Hematopoietic multipotent progenitor cell treated with erythropoietin and hydrocortisone succinate and interleukin-3 and kit ligand, for 17 days (in vitro differentiated cells): ENCODE measurements at regions not wholly inside any gene's neighbourhood (a gene's known extent, or its start where the extent isn't known, plus 50 kb on each side); places are given as distances from the start of the nearest gene placed in this dataset.
"Not testable (repeated sequence)": the region's sequence is repeated elsewhere in the genome, so short reads cannot be mapped to it uniquely, and the experiment has no call there.

Source experiments
- DNase-seq: peaks from one replicate; pipeline ENCODE4 v3.0.0-alpha.2; 2015; ENCODE audit warnings: low spot score

DNA sequence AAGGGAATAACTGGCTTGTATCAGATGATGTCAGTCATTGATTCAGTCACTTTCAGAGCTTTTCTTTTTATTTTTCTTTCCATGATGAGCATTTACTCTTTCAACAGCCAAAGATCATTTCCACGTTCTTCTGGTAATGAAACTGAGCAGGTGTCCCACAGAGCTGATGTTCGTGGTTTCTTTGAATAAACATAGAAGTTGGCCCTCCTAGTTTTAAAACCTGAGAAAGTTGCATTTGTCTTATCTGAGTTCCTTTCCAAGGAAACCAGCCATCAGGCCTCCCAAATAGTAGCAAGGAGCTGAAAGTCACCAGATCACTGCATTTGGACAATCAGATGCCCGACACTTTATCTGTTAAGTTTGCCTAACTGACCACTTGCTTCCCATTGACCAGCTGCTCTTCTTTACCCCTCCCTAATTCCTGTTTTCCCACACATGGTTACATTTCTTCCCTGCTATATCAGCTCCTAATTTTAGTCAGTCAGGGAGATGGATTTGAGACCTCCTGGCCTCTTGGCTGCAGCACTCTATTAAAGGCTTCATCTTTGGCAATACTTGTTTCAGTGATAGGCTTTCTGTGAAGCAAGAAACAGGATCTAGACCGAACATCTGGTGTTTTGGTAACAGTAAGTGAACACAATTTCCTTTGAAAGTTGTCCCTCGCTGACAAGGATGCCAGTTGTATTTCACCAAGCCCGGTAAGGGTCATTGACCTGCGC is 420.8 kb downstream of the CHSY3 start:
- DNase-seq, result no peak

DNA sequence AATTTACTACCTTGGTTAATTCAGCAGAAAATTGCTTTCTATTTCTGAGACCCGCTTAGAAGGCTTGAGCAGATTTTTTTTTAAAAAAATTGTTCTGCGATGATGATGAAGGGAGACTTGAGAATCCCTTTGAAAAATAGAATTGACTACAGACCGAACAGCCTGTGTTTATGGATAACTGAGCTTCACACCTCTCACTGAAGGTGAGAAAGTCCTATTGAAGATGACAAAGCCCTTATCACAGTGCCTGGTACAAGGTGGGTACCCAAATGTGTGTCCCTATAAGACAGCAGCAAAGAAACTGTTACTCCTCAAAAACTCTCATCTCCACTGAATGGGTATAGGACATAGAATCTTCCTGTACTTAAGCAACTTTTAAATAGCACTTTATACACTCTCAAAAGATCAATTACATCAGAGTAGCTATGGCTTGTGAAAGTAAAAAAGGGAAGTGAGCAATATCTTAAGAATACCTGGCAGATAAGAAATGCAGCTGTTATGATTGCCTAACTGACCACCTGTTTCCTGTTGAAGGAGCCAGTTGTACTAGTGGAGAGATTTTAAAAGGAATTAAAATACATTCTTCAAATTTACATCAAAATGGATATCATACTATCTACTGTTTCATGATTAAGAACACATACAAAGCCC is 419.7 kb downstream of the CHSY3 start:
- DNase-seq, result no peak

DNA sequence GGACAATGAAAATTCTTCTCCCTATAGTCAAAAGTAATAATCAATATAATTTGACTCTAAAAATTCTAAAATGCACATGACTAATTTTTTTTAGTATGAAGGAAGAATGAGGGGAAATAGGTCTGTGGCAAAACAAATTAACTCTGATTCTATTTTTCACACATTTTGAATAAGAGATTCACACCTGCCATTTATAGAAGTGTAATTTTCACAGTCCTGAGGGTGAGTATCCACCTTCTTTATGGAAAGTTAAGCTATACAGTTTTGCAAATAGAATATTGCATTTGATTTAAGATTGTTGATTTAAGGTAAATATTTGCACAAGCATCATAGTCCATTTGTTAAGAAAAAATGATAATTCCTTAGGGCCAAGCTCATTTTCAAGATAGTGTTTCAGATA is 417.7 kb downstream of the CHSY3 start:
- no peak for DNase-seq

DNA sequence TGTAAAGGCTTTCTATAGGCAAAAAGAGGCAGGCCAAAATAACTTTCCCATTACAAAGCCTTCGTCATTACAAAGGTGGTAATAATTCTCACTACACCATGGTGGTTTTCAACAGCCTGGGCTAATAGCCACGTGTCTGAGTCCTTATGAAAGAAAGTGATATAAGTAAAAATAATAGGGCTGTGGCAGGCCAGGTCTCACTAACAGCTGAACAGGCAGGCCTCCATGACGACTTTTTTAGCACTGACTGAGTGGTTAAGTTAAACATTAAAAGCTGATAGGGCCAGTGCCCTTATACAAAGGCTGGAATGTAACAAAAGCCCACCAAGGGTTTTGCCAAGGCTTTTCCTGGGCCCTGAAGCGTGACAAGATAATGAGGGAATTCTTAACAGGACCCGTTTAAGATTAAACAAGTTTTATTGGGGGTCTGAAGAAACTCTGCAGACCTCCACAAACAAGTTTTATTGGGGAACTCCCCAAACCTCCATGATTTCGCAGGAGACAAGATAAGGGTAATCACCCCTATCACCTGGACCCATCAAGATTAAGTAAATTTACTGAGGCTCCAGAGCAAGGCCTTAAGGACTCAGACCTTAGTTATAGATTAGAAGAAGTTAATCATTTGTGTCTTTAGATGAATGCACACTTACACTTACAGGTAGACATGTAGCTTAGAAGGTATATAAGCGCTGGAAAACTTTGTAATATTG is 412.9 kb downstream of the CHSY3 start:
- DNase-seq, result no peak

DNA sequence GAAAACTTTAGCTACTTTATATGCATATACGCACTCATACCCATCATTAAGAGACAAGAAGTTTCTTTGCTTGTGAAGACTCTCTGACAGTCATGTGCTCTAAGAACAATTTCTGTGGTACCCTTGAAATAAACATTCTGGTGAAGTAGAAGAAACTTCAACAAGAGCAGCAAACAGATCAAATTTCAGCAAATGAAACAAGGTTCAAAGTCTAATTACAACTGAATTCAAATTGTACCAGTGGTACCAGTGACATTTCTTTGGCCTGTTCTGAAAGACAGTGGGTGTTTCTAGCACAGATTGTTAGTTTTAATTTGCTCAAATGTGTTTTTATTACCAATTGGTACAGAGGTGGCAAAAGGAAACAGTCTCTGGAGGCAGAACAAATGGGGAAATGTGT is 391.0 kb downstream of the CHSY3 start:
- no peak for DNase-seq

DNA sequence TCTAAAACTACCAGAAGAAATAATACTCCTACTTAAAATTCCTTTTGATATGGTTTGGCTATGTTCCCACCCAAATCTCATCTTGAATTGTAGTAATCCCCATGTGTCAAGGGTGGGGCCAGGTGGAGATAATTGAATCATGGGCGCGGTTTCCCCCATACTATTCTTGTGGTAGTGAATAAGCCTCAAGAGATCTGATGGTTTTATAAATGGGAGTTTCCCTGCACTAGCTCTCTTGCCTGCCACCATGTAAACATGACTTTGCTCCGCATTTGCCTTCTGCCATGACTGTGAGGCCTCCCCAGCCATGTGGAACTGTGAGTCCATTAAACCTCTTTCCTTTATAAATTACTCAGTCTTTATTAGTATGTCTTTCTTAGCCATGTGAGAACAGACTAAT is 390.5 kb downstream of the CHSY3 start:
- not testable (repeated sequence) for DNase-seq

DNA sequence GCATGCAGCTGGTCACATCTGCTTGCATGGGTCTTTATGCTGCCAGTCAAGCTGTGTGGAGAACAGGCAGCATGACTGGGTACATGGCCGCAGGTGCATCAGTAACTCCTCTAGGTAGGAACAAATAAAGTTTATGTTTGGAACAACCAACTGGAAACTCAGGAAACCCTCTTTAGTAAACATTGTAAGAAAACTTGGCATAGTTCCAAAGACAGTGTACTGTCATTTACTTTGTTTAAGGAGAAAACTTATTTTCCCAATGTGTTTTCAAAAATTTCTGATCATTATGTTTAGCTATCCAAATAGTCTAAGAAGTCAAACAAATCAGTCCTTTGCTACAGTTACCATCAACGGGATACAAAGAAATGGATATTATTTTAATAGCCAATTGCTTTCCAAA is 386.0 kb downstream of the CHSY3 start:
- no peak for DNase-seq

DNA sequence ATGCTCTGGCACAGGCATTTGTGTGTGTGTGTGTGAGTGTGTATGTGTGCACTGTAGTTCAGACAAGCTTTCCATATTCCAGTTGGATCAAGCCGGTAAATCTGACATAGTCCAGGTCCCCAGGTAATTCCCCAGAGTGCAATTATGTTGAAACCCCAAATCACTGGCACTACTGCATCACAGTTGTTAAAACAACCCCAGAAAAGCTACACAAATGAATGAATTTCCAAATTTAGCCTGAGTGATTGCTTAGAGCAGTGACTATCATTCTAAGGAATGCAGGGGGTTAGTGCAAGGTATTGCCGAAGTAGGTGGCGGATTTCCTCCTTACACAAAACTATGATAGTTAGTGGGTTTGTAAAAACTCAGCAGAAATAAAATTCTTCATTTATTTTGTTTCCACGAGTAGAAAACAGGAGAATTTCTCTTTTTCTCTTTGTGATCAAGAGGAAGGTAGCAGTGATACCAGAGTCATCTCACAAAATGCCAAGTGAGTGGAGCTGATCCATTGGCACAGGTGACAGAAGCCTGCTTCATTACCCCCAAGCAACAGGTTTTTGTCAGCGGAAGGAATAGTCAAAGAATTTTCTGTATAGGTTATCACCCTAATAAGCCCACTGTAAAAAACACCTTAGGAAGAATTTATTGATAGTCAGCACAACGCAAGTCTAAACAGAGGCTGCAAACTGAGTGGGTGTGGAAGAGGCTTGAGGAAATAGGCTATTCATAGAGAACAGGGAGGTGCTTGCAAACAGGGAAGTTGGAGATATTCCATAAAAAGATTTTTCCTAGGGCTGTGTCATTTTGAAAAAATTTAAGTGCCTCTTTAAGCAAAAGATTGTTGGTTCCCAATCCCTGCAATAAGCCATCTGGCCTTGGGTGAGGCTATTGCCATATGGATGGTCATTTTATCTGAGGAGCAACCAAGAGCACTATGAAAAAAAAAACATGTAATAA is 385.1 kb downstream of the CHSY3 start:
- no peak for DNase-seq

DNA sequence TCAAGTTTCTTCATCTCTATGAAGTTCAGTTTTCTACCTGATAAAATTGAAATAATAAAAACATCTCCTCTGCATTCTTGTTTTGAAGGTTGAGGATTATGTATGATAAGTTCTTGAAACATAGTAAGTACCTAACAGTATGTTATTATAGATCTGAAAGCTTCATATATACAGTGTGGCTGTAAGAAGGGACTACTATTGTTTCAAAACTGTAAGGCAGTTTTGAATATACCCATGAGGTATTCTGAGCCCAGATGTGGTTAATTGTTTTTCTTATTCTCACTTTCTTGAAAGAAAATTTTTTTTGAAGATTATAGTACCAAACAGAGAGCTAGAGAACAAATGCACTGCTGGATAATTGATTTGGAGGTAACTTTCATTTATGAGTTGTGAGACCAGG is 383.2 kb downstream of the CHSY3 start:
- DNase-seq, result no peak

DNA sequence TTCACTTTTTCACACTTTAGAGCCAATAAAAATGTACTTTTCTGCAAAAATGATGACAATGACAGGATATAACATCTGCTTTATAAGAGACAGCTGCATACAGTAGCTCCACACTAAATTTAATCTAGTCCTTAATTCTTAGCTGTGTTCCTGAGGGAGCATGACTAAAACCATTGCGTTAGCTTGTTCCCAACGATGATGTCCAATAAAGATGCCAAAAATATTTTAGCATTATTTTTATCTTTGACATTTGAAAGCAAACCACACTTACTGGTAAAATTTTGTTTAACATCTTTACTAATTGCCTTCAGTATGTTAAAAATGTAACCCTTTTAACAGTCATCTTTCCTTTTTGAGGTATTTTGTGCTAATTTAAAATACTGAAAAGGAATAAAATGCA is 382.7 kb downstream of the CHSY3 start:
- no peak for DNase-seq

DNA sequence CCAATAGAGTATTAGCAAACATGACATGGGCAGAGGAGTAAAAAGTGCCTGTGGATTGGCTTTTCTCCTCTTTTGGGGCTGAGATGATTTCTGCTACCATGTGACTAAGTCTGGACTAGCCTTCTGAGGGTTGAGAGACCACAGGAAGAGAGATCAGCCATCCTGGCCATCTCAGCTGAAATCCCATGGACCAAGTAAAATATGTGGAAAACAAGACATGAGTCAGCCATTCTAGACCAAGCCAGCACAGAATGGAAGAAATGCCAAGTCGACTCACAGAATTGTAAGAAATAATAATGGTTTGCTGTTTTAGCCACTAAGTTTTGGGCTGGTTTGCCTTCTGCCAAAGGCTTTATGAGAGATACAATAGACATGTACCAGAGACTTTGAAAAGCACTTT is 377.8 kb downstream of the CHSY3 start:
- DNase-seq, result no peak

DNA sequence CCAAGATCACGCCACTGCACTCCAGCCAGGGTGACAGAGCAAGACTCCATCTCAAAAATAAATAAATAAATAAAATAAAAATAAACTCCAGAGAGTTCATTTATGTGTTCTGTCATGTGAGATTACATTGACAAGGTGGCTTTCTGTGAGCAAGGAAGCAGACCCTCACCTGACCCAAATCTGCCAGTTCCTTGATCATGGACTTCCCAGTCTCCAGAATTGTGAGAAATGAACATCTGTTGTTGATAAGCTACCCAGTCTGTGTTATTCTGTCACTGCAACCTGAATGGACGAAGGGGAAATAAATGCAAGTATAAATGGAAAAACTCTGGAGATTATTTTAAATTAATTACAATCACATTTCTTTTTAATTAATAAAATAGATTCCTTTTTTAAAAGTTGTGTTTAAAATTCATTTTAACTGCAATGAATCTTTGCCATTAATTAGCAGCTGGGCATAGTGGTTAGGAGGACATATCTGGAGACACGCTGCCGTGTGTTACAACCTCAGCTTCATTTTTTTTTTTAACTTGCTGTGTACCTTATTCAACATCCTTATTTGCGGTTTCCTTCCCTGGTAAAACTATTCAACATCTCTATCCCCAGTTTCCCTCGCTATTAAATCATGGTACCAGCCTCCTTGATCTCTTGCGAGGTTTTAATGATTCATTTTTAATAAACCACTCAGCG is 376.4 kb downstream of the CHSY3 start:
- DNase-seq, result no peak

DNA sequence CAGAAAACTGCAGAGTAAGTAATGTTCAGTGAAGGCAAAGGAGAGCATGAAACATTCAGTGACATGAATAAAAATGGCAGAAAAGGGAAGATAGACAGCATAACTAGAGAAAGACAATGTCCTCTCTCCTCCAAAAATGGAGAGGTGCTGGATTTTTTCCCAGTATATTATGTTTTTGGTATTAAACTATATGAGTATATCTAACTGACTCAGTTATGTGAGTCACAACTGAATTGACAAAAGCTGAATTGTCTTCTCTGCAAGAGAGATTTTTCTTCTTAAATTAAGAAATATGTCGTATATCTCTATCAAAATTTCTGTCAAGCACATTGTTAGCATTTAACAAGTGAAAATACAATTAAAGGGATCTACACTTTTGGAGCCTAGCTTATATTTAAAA is 375.1 kb downstream of the CHSY3 start:
- DNase-seq, result no peak

DNA sequence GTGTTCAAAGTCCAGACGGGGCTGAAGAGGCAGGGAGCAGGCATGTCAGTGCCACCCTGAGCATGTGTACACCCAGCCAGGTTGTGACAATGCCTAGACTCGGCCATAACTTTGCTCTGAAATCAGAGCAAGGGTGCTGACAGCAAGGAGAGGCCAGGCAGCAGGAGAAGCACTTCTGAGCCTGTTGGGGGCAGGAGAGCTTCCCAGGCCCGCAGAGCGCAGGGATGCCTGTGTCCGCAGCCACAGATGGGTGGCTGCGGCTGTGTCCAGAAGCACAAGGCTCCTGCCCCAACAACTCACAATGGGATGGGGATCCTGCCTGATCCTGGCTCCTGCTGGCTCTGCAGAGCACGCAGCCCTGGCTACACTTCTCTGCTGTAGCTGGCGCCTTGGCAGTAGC is 373.9 kb downstream of the CHSY3 start:
- DNase-seq, result no peak

DNA sequence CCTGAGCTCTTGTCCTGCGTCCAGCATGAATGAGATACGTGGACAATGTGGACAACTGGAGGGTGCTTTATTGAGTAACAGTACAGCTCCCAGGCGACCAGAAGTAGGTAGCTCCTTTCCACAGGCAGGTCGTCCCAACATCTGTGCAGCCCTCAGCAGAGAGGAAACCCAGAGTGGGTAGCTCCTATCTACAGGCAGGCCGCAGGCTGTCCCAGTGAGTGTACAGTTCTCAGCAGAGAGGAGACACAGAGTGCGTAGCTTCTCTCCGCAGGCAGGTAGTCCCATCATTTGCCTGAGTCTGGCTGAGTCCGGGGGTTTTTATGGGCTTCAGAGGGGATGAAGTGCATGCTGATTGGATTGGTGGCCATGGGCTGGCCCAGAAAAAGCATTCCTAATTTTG is 373.3 kb downstream of the CHSY3 start:
- no peak for DNase-seq

DNA sequence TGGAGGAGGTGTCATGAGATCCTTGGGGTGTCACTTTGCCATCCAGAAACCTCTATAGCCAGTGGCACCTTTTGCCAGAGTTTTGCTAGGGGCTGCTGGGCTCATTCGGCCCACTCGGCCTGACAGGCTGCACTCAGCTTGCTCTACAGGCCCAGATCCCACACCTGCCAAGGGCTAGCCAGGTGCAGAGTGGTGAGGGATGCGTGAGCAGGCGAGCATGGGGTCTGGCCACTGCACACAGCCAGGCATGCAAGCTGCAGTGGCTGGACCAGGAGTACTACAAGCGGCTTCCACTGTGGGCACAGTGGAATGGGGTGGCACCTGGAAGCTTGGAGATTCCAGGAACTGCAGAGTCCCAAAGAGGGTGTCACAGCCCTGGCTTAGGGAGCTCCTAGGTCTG is 372.7 kb downstream of the CHSY3 start:
- DNase-seq, result no peak

DNA sequence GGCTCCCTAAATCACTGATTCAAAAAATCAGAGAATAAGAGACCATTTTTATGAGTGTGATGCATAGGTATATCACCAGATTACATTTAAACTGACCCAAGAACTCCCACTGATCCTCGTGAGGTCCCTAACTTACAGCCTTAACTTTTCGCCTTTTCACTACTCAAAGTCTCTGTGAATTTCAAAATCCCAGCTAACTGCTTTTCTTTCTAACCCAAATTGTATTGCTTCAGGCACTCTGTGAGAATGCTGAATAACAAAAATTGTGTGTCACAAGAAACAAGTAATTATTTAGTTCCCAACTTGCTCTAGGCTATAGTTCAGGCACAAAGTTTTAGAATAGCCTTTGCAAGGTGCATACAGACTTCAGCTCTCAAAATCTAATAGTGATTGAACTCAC is 368.6 kb downstream of the CHSY3 start:
- no peak for DNase-seq

DNA sequence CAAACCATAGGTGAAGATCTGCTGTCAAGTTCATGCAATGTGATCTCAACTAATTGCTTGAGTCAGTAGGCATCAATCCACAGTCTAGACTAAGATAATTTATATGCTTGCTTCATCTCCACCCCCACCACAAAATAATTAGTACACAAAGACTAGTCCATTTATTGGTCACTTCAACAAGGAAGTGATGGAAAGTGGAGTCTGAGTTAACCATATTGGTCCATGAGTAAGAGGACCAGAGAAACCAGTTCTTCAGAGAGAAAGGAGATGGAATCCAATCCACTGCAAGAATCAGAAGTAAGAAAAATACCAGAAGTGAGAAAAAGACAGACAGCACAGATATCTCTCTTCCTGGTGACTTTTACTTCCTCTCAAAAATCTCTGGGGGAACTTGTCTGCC is 366.5 kb downstream of the CHSY3 start:
- no peak for DNase-seq

DNA sequence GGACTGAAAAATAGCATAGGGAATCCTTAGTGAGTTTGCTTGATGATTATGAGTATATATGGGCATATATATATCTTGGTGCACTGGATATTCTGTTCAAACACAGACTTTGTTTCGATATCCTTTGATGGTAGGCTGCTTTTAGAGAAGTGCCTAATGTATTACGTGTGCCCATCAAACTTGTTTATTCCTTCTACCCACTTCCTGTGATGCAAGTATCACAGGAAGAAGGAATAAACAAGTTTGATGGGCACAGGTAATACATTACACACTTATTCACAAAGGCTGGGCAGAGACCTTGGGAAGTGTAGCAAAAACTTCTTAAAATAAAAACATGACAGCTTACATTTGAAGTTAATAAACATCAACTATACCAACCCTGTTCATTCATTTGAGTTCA is 364.2 kb downstream of the CHSY3 start:
- DNase-seq, result no peak

DNA sequence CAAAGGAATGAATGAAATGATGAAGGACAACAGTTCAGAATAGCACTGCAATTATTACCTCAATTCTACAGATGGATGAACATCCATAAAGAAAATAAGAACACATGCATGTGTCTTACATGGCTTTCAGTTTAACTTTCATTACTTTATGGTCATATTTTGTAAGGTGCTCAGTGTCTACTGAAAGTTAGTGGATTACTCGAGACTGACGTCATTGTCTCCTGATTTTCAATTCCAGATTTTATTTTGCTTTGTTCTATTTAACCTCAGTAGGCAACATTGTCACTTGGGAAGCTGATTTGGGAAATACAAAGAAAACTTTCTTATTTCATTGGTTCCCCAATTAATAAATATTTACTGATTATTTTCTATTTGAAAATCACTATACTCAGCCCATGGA is 363.7 kb downstream of the CHSY3 start:
- no peak for DNase-seq

DNA sequence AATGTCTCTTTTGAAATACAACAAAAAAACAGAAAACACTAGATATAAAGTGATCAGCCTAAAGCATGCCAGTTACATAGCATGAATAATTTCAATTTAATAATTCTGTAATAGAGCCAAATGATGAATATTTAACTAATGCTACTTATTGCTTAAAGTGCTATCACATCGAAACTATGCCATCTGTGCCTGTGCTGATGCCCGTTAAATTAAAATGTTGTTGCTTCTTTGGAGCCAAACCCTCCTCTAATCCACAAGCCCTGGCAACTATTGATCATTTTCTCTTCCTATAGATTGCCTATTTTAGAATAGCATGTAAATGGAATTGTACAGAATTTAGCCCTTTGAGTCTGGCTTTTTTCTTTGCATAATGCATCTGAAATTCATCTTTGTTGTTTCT is 356.2 kb downstream of the CHSY3 start:
- DNase-seq, result no peak

DNA sequence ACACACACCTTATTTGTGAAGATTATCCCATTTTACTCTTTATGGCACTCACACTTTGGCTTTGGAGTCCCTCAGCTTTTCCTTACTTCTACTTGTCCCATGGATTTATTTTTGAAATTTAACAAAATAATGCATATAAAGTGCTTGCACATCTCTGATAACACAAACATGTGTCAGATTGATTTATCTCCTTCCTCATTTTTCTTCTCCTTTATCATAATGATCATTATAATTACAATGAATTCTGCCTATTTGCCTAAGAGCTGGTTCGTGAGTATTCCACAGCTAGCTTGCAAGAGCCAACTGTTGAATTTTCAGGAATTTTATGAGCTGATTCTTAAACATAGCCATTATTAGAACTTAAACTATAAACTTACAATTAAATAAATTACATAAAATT is 347.7 kb downstream of the CHSY3 start:
- DNase-seq, result no peak
